ENCODE measurements at regions not wholly inside any gene's neighbourhood (a gene's known extent, or its start where the extent isn't known, plus 50 kb on each side); places are given as distances from the start of the nearest gene placed in this dataset.

GRCh38 chr2:14261771-14262170 lies 370.7 kb upstream of the LRATD1 start:
- no peak overlapping the region for H3K4me3 Mint-ChIP-seq
- H3K9me3 Mint-ChIP-seq = peaks cover 14% of the 10 kb centered on the region; the same call in 1 of the 2 replicates
- no peaks in the 10 kb centered on the region; the same call in 1 of the 2 replicates for H3K27me3 Mint-ChIP-seq (ENCODE audit: insufficient read depth)
- DNase-seq = no peak
- H3K27ac Mint-ChIP-seq = no peak overlapping the region
- no peaks in the 10 kb centered on the region for H3K4me1 Mint-ChIP-seq (ENCODE audit: low read depth)
- H3K36me3 Mint-ChIP-seq (ENCODE audit: low read depth) = no peaks in the 10 kb centered on the region
- no peak for TF ChIP-seq CTCF (IDR thresholded peaks at IDR 0.05)

GRCh38 chr2:14263053-14263452 lies 369.5 kb upstream of the LRATD1 start:
- no peak for TF ChIP-seq CTCF (IDR thresholded peaks at IDR 0.05)
- no peak overlapping the region for H3K27ac Mint-ChIP-seq
- no peaks in the 10 kb centered on the region for H3K27me3 Mint-ChIP-seq (ENCODE audit: insufficient read depth)
- no peak for DNase-seq
- peaks cover 14% of the 10 kb centered on the region; the same call in 1 of the 2 replicates for H3K9me3 Mint-ChIP-seq
- no peak overlapping the region for H3K4me3 Mint-ChIP-seq
- H3K4me1 Mint-ChIP-seq (ENCODE audit: low read depth) = no peaks in the 10 kb centered on the region
- H3K36me3 Mint-ChIP-seq (ENCODE audit: low read depth) = no peaks in the 10 kb centered on the region

GRCh38 chr2:14270036-14270582 lies 362.4 kb upstream of the LRATD1 start:
- Mint-ChIP-seq H3K4me1 (ENCODE audit: low read depth) (no peaks in the 10 kb centered on the region), H3K36me3 (ENCODE audit: low read depth) (no peaks in the 10 kb centered on the region), H3K27ac (no peak overlapping the region), H3K27me3 (ENCODE audit: insufficient read depth) (no peaks in the 10 kb centered on the region), H3K9me3 (peaks cover 29% of the 10 kb centered on the region), H3K4me3 (no peak overlapping the region)
- DNase-seq = no peak
- no peak for TF ChIP-seq CTCF (IDR thresholded peaks at IDR 0.05)

GRCh38 chr2:14272396-14273075 lies 360.0 kb upstream of the LRATD1 start:
- TF ChIP-seq CTCF (IDR thresholded peaks at IDR 0.05) = no peak
- Mint-ChIP-seq H3K4me1 (ENCODE audit: low read depth) (no peaks in the 10 kb centered on the region), H3K27ac (no peak overlapping the region), H3K9me3 (peaks cover 29% of the 10 kb centered on the region), H3K4me3 (no peak overlapping the region), H3K36me3 (ENCODE audit: low read depth) (no peaks in the 10 kb centered on the region), H3K27me3 (ENCODE audit: insufficient read depth) (no peaks in the 10 kb centered on the region)
- DNase-seq = no peak

- Mint-ChIP-seq H3K4me3 (no peak overlapping the region), H3K27ac (no peak overlapping the region), H3K27me3 (ENCODE audit: insufficient read depth) (no peaks in the 10 kb centered on the region), H3K4me1 (ENCODE audit: low read depth) (no peaks in the 10 kb centered on the region), H3K9me3 (peaks cover 29% of the 10 kb centered on the region), H3K36me3 (ENCODE audit: low read depth) (no peaks in the 10 kb centered on the region)
- no peak for TF ChIP-seq CTCF (IDR thresholded peaks at IDR 0.05)
- DNase-seq = no peak
Measured at GRCh38 chr2:14273650-14274049, 358.9 kb upstream of the LRATD1 start.
